NCI-H1092 treated with DMSO at 0.1 percent for 48 hours (cell line): ENCODE measurements at regions not wholly inside any gene's neighbourhood (a gene's known extent, or its start where the extent isn't known, plus 50 kb on each side); places are given as distances from the start of the nearest gene placed in this dataset.

ENCODE experiments used
- DNase-seq: peaks from one replicate; lab custom pipeline; 2025; lab: John Stamatoyannopoulos, UW

- DNase-seq: no peak
These were observed 131.1 kb upstream of the TMEM106B start for GRCh38 chr7:12080006-12080405.

GRCh38 chr7:12085516-12085915 lies 125.6 kb upstream of the TMEM106B start:
- no peak for DNase-seq

- DNase-seq: no peak
These were observed 120.9 kb upstream of the TMEM106B start for GRCh38 chr7:12089951-12090756.

- no peak for DNase-seq
These were observed 120.3 kb upstream of the TMEM106B start for GRCh38 chr7:12090757-12091221.

GRCh38 chr7:12091231-12091630 lies 119.9 kb upstream of the TMEM106B start:
- no peak for DNase-seq

GRCh38 chr7:12092499-12093130 lies 118.5 kb upstream of the TMEM106B start:
- DNase-seq: no peak

- no peak for DNase-seq
These were observed 117.7 kb upstream of the TMEM106B start for GRCh38 chr7:12093365-12093764.

- no peak for DNase-seq
These were observed 116.7 kb upstream of the TMEM106B start for GRCh38 chr7:12094365-12094921.

- no peak for DNase-seq
These were observed 109.0 kb upstream of the TMEM106B start for GRCh38 chr7:12102126-12102525.

GRCh38 chr7:12102527-12102926 lies 108.6 kb upstream of the TMEM106B start:
- no peak for DNase-seq

- no peak for DNase-seq
These were observed 107.1 kb upstream of the TMEM106B start for GRCh38 chr7:12103948-12104347.

GRCh38 chr7:12107381-12107780 lies 103.7 kb upstream of the TMEM106B start:
- DNase-seq: no peak

GRCh38 chr7:12107841-12108254 lies 103.2 kb upstream of the TMEM106B start:
- DNase-seq: no peak

- no peak for DNase-seq
These were observed 100.7 kb upstream of the TMEM106B start for GRCh38 chr7:12110425-12110824.

- peak; percentile 76 for DNase-seq
These were observed 99.4 kb upstream of the TMEM106B start for GRCh38 chr7:12111422-12112405.

GRCh38 chr7:12117170-12117569 lies 93.9 kb upstream of the TMEM106B start:
- no peak for DNase-seq

GRCh38 chr7:12119620-12120303 lies 91.3 kb upstream of the TMEM106B start:
- no peak for DNase-seq

- no peak for DNase-seq
These were observed 90.5 kb upstream of the TMEM106B start for GRCh38 chr7:12120632-12121031.

- DNase-seq: no peak
These were observed 87.9 kb upstream of the TMEM106B start for GRCh38 chr7:12123172-12123571.

GRCh38 chr7:12124028-12124427 lies 87.1 kb upstream of the TMEM106B start:
- DNase-seq: no peak

- no peak for DNase-seq
These were observed 83.6 kb upstream of the TMEM106B start for GRCh38 chr7:12127455-12127854.
